ENCODE measurements at regions not wholly inside any gene's neighbourhood (a gene's known extent, or its start where the extent isn't known, plus 50 kb on each side); places are given as distances from the start of the nearest gene placed in this dataset.

DNA sequence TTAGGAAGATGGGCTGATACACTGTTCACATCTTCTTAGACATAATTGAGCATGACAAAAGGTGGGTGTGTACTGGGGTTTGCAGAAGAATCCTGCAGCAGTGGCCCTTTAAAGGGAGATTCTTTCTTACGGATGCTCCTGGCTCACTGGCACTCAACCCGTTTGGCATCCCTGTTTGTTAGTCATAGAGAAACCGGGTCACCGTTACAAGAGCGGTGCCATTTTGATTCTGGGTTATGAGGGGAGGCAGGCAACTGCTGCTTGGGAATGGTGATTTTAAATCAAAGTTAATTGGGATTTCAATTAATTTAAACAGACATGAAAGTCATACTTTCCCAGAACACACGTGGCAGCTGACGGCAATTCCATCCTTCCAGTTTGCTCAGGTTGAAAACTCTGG, 245.8 kb downstream of the AACS start:
- Mint-ChIP-seq H3K27ac (no peak overlapping the region), H3K4me1 (ENCODE audit: low read depth) (no peaks in the 10 kb centered on the region), H3K36me3 (ENCODE audit: insufficient read depth) (no peaks in the 10 kb centered on the region), H3K9me3 (ENCODE audit: low read depth) (no peaks in the 10 kb centered on the region), H3K27me3 (peaks cover 35% of the 10 kb centered on the region), H3K4me3 (ENCODE audit: low read depth) (no peak overlapping the region)
- TF ChIP-seq, protein P1, sequence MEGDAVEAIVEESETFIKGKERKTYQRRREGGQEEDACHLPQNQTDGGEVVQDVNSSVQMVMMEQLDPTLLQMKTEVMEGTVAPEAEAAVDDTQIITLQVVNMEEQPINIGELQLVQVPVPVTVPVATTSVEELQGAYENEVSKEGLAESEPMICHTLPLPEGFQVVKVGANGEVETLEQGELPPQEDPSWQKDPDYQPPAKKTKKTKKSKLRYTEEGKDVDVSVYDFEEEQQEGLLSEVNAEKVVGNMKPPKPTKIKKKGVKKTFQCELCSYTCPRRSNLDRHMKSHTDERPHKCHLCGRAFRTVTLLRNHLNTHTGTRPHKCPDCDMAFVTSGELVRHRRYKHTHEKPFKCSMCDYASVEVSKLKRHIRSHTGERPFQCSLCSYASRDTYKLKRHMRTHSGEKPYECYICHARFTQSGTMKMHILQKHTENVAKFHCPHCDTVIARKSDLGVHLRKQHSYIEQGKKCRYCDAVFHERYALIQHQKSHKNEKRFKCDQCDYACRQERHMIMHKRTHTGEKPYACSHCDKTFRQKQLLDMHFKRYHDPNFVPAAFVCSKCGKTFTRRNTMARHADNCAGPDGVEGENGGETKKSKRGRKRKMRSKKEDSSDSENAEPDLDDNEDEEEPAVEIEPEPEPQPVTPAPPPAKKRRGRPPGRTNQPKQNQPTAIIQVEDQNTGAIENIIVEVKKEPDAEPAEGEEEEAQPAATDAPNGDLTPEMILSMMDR (IDR thresholded peaks at IDR 0.05; ENCODE audit: unreplicated experiment), result no peak
- DNase-seq (ENCODE audit: low spot score, unreplicated experiment), result no peak

DNA sequence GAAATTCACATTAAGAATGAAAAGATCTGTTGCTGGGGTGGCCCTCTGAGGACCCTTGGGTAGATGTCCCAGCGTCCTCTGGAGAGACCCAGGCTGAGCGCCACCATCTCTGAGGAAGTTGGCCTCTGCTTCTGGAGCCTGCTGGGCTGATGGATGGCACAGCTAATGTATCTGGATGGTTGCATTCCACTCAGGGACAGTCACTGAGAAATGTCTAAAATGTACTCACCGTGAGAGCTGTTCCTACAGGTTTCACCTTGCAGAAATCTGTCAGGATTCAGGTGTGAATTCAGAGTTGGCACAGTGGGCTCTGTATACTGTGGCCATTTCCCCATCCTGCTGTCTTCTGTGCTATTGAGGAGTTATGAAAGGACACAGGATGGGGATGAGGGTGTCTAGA, 247.2 kb downstream of the AACS start:
- H3K9me3 Mint-ChIP-seq (ENCODE audit: low read depth), result no peaks in the 10 kb centered on the region
- DNase-seq (ENCODE audit: low spot score, unreplicated experiment), result no peak
- H3K4me3 Mint-ChIP-seq (ENCODE audit: low read depth), result no peak overlapping the region
- H3K36me3 Mint-ChIP-seq (ENCODE audit: insufficient read depth), result no peaks in the 10 kb centered on the region
- no peak overlapping the region for H3K27ac Mint-ChIP-seq
- H3K27me3 Mint-ChIP-seq, result peaks cover 33% of the 10 kb centered on the region
- no peaks in the 10 kb centered on the region for H3K4me1 Mint-ChIP-seq (ENCODE audit: low read depth)
- TF ChIP-seq, protein P1 (IDR thresholded peaks at IDR 0.05; ENCODE audit: unreplicated experiment), result no peak

GRCh38 chr12:125314051-125314755, 249.0 kb downstream of the AACS start:
- H3K9me3 Mint-ChIP-seq (ENCODE audit: low read depth), result no peaks in the 10 kb centered on the region
- H3K4me1 Mint-ChIP-seq (ENCODE audit: low read depth), result no peaks in the 10 kb centered on the region
- no peaks in the 10 kb centered on the region for H3K36me3 Mint-ChIP-seq (ENCODE audit: insufficient read depth)
- no peak overlapping the region for H3K4me3 Mint-ChIP-seq (ENCODE audit: low read depth)
- no peak for DNase-seq (ENCODE audit: low spot score, unreplicated experiment)
- H3K27me3 Mint-ChIP-seq, result peaks cover 36% of the 10 kb centered on the region
- no peak overlapping the region for H3K27ac Mint-ChIP-seq
- TF ChIP-seq, protein P1 (IDR thresholded peaks at IDR 0.05; ENCODE audit: unreplicated experiment), result no peak

DNA sequence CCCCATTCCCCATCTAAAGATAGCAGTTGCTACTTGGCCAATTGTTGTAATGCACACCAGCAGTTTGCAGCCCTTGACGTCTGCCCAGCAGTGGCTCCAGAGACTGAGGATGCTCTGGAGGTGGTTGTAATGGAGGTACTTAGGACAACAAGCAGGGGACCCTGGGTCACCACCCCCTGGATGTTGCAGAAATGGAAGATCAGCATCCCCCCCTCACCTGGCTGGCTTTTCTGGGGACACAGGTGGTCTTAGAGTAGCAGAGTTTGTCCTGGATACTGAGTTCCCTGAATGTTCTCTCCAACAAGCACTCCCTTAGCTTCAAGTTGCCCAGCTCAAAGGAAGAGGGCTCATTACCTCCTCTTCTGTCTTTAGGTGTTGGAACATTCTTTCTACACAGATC, 250.5 kb downstream of the AACS start:
- TF ChIP-seq, protein P1 (IDR thresholded peaks at IDR 0.05; ENCODE audit: unreplicated experiment), result no peak
- Mint-ChIP-seq H3K27me3 (peaks cover 36% of the 10 kb centered on the region), H3K36me3 (ENCODE audit: insufficient read depth) (no peaks in the 10 kb centered on the region), H3K4me1 (ENCODE audit: low read depth) (no peaks in the 10 kb centered on the region), H3K27ac (no peak overlapping the region), H3K9me3 (ENCODE audit: low read depth) (no peaks in the 10 kb centered on the region), H3K4me3 (ENCODE audit: low read depth) (no peak overlapping the region)
- no peak for DNase-seq (ENCODE audit: low spot score, unreplicated experiment)

GRCh38 chr12:125320177-125320576, 254.9 kb downstream of the AACS start:
- TF ChIP-seq, protein P1 (IDR thresholded peaks at IDR 0.05; ENCODE audit: unreplicated experiment), result no peak
- no peak overlapping the region for H3K4me3 Mint-ChIP-seq (ENCODE audit: low read depth)
- H3K9me3 Mint-ChIP-seq (ENCODE audit: low read depth), result peaks cover 3% of the 10 kb centered on the region
- no peak overlapping the region for H3K27ac Mint-ChIP-seq
- no peaks in the 10 kb centered on the region for H3K36me3 Mint-ChIP-seq (ENCODE audit: insufficient read depth)
- no peak for DNase-seq (ENCODE audit: low spot score, unreplicated experiment)
- H3K27me3 Mint-ChIP-seq, result peaks cover 12% of the 10 kb centered on the region
- H3K4me1 Mint-ChIP-seq (ENCODE audit: low read depth), result peaks cover 9% of the 10 kb centered on the region

All from progenitor cell of endocrine pancreas (in vitro differentiated cells).